HUES6 (cell line): ENCODE measurements at regions not wholly inside any gene's neighbourhood (a gene's known extent, or its start where the extent isn't known, plus 50 kb on each side); places are given as distances from the start of the nearest gene placed in this dataset.

ENCODE experiments used
- H3K27ac ChIP-seq: 2 replicates; pipeline ENCODE4 v1.7.0; 2013; ENCODE audit warnings: low read depth, mild to moderate bottlenecking, low read length, inconsistent platforms
- H3K27me3 ChIP-seq: 2 replicates; pipeline ENCODE4 v1.6.1; 2013; ENCODE audit warnings: low read length; ENCODE audit not compliant: control insufficient read depth, insufficient read depth
- H3K36me3 ChIP-seq: 2 replicates; pipeline ENCODE4 v1.6.1; 2013; ENCODE audit warnings: low read length; ENCODE audit not compliant: control insufficient read depth, insufficient read depth
- H3K4me1 ChIP-seq: 2 replicates; pipeline ENCODE4 v1.6.1; 2013; ENCODE audit warnings: low read length; ENCODE audit not compliant: control insufficient read depth, insufficient read depth
- H3K4me3 ChIP-seq: 2 replicates; pipeline ENCODE4 v1.5.1; 2013; ENCODE audit warnings: low read depth, low read length
- H3K9ac ChIP-seq: one replicate; pipeline ENCODE4 v1.6.1; 2013; ENCODE audit warnings: mild to moderate bottlenecking, low read length
- H3K9me3 ChIP-seq: 2 replicates; pipeline ENCODE4 v1.6.1; 2013; ENCODE audit warnings: low read depth, low read length; ENCODE audit not compliant: control insufficient read depth, insufficient read depth

- Histone ChIP-seq H3K4me3 (peak overlapping the region; percentile 40), H3K4me1 (peaks cover 23% of the 10 kb centered on the region), H3K27ac (no peak overlapping the region), H3K27me3 (peaks cover 89% of the 10 kb centered on the region), H3K9ac (no peak overlapping the region), H3K36me3 (no peaks in the 10 kb centered on the region), H3K9me3 (peaks cover 7% of the 10 kb centered on the region; the same call in 1 of the 2 replicates)
These were observed 74.5 kb downstream of the INSIG1 start for GRCh38 chr7:155371884-155372781.

DNA sequence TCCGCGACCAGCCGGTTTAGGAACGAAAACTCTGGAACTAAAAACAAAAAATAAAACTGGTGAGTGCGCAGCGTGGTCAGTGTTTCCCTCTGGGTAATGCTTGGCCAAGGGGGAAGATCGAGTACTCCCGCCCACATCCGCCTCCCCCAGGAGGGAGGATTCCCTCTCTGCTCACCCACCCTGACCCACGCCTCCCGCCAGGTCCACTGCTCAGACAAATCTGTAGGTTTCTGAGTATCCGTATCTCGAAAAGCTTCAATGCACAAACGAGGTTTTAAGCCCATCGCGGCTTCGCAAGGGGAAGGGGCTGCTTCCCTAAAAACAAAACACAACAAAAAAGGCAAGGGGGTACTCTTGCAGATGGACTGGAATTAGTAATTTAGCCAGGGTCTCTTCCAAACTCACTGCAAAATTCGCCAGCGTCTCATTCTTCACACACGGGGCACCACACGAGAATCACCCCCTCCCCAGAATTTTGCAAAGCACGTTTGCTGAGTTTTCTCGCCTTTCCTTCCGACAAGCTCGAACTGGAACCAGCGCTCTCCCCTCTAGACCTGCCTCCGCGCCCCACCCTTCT, 75.2 kb downstream of the INSIG1 start:
- Histone ChIP-seq H3K36me3 (no peaks in the 10 kb centered on the region), H3K4me1 (peaks cover 27% of the 10 kb centered on the region), H3K9me3 (peaks cover 7% of the 10 kb centered on the region; the same call in 1 of the 2 replicates), H3K4me3 (peak overlapping the region; percentile 40), H3K27me3 (peaks cover 97% of the 10 kb centered on the region), H3K9ac (no peak overlapping the region), H3K27ac (no peak overlapping the region)

- Histone ChIP-seq H3K9me3 (peaks cover 3% of the 10 kb centered on the region; the same call in 1 of the 2 replicates), H3K27me3 (peaks cover 100% of the 10 kb centered on the region), H3K4me1 (peaks cover 29% of the 10 kb centered on the region), H3K36me3 (no peaks in the 10 kb centered on the region), H3K27ac (no peak overlapping the region), H3K9ac (no peak overlapping the region), H3K4me3 (peak overlapping the region; percentile 40; the same call in 1 of the 2 replicates)
These were observed 75.9 kb downstream of the INSIG1 start for GRCh38 chr7:155373359-155374273.

DNA sequence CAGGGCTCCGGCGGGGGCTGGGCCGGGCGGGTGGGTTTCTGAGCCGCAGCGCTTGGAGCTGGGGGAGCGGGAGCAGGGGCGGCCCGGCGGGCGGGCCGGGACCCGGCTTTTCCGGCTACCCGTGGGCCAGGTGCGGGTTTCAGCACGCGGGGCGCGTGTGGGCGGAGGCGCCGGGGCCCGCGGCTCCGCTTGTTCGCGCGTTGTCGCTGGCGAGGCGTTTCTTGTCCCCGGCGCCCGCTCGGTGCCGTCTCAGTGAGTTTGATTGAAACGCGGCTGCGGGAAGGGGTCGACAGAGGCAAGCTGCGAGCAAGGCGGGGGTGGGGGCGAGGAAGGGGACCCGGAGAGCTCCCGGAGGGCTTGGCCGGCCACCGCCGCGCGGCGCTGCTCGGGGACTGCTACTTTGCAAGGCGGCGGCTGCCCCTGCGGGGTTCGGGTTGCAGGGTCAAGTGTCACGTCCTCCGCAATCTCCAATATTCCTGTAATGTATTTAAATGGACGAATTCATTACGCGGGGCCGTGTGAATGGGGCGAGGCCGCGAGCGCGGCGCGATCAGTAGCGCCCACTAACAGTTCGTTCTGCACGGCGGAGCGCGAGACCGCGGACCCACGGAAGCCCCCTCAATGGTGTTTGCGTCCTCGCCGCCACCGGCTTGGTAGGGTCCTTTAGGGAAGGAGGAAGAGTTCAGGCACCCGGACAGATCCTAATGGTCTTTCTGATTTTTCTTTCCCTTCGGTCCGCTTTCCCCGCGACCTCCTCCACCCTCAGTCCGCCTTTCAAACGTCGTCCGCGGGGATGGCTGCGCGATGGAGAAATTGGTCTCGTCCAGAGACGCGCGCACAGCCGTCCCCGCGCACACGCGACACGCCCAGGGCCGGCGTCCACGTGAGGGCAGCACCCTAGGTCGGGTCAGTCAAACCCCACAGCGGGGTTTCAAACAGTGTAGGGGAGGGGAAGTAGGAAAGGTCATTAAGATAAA, 76.9 kb downstream of the INSIG1 start:
- Histone ChIP-seq H3K9ac (no peak overlapping the region), H3K27ac (no peak overlapping the region), H3K4me1 (peaks cover 29% of the 10 kb centered on the region), H3K36me3 (no peaks in the 10 kb centered on the region), H3K27me3 (peaks cover 100% of the 10 kb centered on the region), H3K4me3 (peak overlapping the region; percentile 14; the same call in 1 of the 2 replicates), H3K9me3 (no peaks in the 10 kb centered on the region)

GRCh38 chr7:155375337-155376277, 77.9 kb downstream of the INSIG1 start:
- H3K4me1 ChIP-seq, result peaks cover 29% of the 10 kb centered on the region
- H3K36me3 ChIP-seq, result no peaks in the 10 kb centered on the region
- H3K27ac ChIP-seq, result no peak overlapping the region
- H3K9ac ChIP-seq, result no peak overlapping the region
- H3K9me3 ChIP-seq, result no peaks in the 10 kb centered on the region
- H3K27me3 ChIP-seq, result peaks cover 100% of the 10 kb centered on the region
- H3K4me3 ChIP-seq, result no peak overlapping the region

DNA sequence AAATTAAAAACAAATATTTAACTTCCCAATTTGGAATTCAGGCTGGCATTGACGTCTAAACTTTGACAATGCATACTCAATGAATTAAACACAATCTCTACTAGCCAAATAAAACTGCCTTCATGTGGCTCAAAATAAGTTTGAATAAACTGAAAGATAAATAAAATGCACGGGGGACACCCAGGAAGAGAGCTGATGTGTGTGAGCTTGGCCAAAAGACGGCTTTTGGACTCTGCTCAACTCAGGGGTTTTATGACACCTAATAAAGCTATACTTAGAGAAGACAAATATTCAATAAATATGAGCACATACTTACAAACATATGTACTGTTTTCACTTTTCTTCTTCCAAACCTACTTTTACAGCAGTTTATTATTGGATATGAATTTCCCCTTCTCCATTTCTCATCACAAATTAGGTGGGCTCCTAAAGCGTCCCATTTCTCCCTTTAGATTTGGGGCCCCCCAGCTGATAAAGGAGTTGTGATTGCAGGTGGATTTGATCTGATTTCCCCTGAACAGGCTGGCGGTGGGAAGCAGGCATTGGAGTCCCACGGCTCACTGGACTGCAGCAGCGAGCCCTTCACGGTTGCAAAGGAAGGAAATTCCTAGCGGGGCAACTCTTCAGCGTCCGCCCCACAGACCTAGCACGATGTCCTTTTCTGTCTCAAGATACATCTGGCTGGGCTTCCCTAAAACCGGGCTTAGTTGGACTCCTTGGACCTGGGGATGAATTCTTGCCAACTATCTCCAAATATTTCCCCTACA, 79.6 kb downstream of the INSIG1 start:
- Histone ChIP-seq H3K4me3 (no peak overlapping the region), H3K9me3 (no peaks in the 10 kb centered on the region), H3K27ac (no peak overlapping the region), H3K36me3 (no peaks in the 10 kb centered on the region), H3K4me1 (peaks cover 31% of the 10 kb centered on the region), H3K27me3 (peaks cover 100% of the 10 kb centered on the region), H3K9ac (no peak overlapping the region)

- no peaks in the 10 kb centered on the region for H3K36me3 ChIP-seq
- H3K9ac ChIP-seq, result no peak overlapping the region
- H3K27me3 ChIP-seq, result peaks cover 100% of the 10 kb centered on the region
- peaks cover 27% of the 10 kb centered on the region for H3K4me1 ChIP-seq
- H3K27ac ChIP-seq, result no peak overlapping the region
- H3K4me3 ChIP-seq, result no peak overlapping the region
- H3K9me3 ChIP-seq, result no peaks in the 10 kb centered on the region
These were observed 79.9 kb upstream of the EN2 start for GRCh38 chr7:155377838-155378579.

DNA sequence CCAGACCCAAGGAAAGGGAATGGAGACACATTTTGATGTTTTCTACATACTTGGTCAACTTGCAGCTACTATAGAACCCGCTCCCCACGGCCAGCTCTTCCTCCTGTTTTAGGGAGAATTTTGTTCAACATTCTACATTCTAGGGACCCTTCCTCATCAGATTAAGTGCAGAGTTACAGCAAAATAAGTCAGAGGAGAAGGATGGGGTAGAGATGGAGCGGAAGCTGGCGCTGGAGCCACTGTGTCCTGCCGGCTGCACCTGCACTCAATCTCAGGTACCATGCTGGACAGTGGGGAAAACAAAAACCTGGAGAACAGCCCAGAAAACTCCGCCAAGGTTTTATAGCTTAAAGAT, 79.4 kb upstream of the EN2 start:
- no peaks in the 10 kb centered on the region for H3K36me3 ChIP-seq
- H3K27me3 ChIP-seq, result peaks cover 100% of the 10 kb centered on the region
- no peak overlapping the region for H3K4me3 ChIP-seq
- H3K4me1 ChIP-seq, result peaks cover 24% of the 10 kb centered on the region
- no peak overlapping the region for H3K27ac ChIP-seq
- H3K9ac ChIP-seq, result no peak overlapping the region
- H3K9me3 ChIP-seq, result no peaks in the 10 kb centered on the region
